ENCODE measurements at regions not wholly inside any gene's neighbourhood (a gene's known extent, or its start where the extent isn't known, plus 50 kb on each side); places are given as distances from the start of the nearest gene placed in this dataset.

- TF ChIP-seq ATF1 (CRISPR knock-in tag; IDR thresholded peaks at IDR 0.05) (no peak), MYNN (CRISPR knock-in tag; IDR thresholded peaks at IDR 0.05; ENCODE audit: low read depth) (no peak), HDAC6 (IDR thresholded peaks at IDR 0.05; ENCODE audit: low read depth, low read length) (no peak)
These were observed 433.1 kb downstream of the HTR7 start (continued) for GRCh38 chr10:90424730-90425129.

GRCh38 chr10:90430186-90430585 lies 427.7 kb downstream of the HTR7 start:
- no peak overlapping the region for H3K4me3 ChIP-seq (replicated peaks in 1 of 3; ENCODE audit: insufficient read depth in 1 of 3, low read depth in 2 of 3, low read length in 3 of 3)
- no peak overlapping the region for H3K4me2 ChIP-seq (ENCODE audit: low read depth, low read length)
- ChIA-PET POLR2A (no interaction called here), CTCF (ENCODE audit: low intra/inter-chr PET ratio, low total read pairs) (no interaction called here)
- peaks cover 26% of the 10 kb centered on the region for H3K9me3 ChIP-seq (ENCODE audit: low read length)
- no peak overlapping the region for H2AFZ ChIP-seq (ENCODE audit: low read length)
- no peaks in the 10 kb centered on the region for H3K36me3 ChIP-seq (replicated peaks in 1 of 2; ENCODE audit: control insufficient read depth in 1 of 2, insufficient read depth in 2 of 2, low read length in 2 of 2)
- H3K27me3 ChIP-seq (ENCODE audit: control insufficient read depth in 1 of 2, insufficient read depth in 2 of 2, low read length in 2 of 2) = no peaks in the 10 kb centered on the region
- DNase-seq (ENCODE audit: low spot score) (no peak), ATAC-seq (no peak), FAIRE-seq (no peak)
- 82% methylated on average over 1 of the region's 1 CpG for WGBS (ENCODE audit: low lambda C conversion rate)
- H3K79me2 ChIP-seq (ENCODE audit: insufficient read depth, low read length) = no peaks in the 10 kb centered on the region
- H4K20me1 ChIP-seq (ENCODE audit: insufficient read depth, low read length) = no peaks in the 10 kb centered on the region
- in situ Hi-C loops (cut with HindIII; ENCODE audit: extremely low pct_ligation_motif_present, low pct_unique_long_range_greater_than_20kb) = no loop called here
- intact Hi-C loops (cut with micrococcal nuclease; ENCODE audit: unreplicated experiment) = no loop called here
- no peak overlapping the region for H3K27ac ChIP-seq (ENCODE audit: extremely low read length, insufficient read depth, low read length)
- BruUV-seq (replicated peaks) = no TSS peak
- H3K4me1 ChIP-seq (ENCODE audit: insufficient read depth, low read length) = no peaks in the 10 kb centered on the region
- H3K9ac ChIP-seq (ENCODE audit: insufficient read depth, low read depth, low read length) = no peak overlapping the region
- TF ChIP-seq FOSL1 (CRISPR knock-in tag; IDR thresholded peaks at IDR 0.05; ENCODE audit: borderline replicate concordance) (no peak), TBP (CRISPR knock-in tag; IDR thresholded peaks at IDR 0.05) (no peak), SSRP1 (CRISPR knock-in tag; IDR thresholded peaks at IDR 0.05) (no peak), DZIP1 (CRISPR knock-in tag; IDR thresholded peaks at IDR 0.05) (no peak), PATZ1 (CRISPR knock-in tag; IDR thresholded peaks at IDR 0.05) (no peak), ZMYM2 (CRISPR knock-in tag; IDR thresholded peaks at IDR 0.05) (no peak), ZNF317 (CRISPR knock-in tag; IDR thresholded peaks at IDR 0.05) (no peak), ZBTB4 (CRISPR knock-in tag; IDR thresholded peaks at IDR 0.05; ENCODE audit: borderline replicate concordance) (no peak), TAF15 (IDR thresholded peaks at IDR 0.05; ENCODE audit: low read depth, low read length, poor library complexity, severe bottlenecking) (no peak), PREB (CRISPR knock-in tag; IDR thresholded peaks at IDR 0.05) (no peak), YY1 (IDR thresholded peaks at IDR 0.05; ENCODE audit: insufficient read depth, insufficient replicate concordance, low read depth, low read length) (no peak), ZFP62 (CRISPR knock-in tag; IDR thresholded peaks at IDR 0.05) (no peak), ZNF251 (CRISPR knock-in tag; IDR thresholded peaks at IDR 0.05) (no peak)

All from HepG2 (cell line).